Mammary epithelial cell (primary cell): ENCODE measurements at regions not wholly inside any gene's neighbourhood (a gene's known extent, or its start where the extent isn't known, plus 50 kb on each side); places are given as distances from the start of the nearest gene placed in this dataset.

ENCODE experiments used
- CTCF ChIP-seq, 2 donors: IDR thresholded peaks in 1 of 2; conservative IDR thresholded peaks in 1 of 2; 2 replicates each; pipeline ENCODE4 v1.5.1; 2011 to 2012; ENCODE audit warnings: inconsistent platforms in 2 of 2, low read length in 2 of 2, mild to moderate bottlenecking in 2 of 2, control low read depth in 1 of 2, low read depth in 1 of 2; ENCODE audit not compliant: insufficient read depth in 1 of 2; ENCODE audit errors: extremely low read depth in 1 of 2
- EZH2 ChIP-seq: IDR thresholded peaks from 2 replicates; pipeline ENCODE4 v1.6.1; 2012; ENCODE audit warnings: low read length, inconsistent platforms, borderline replicate concordance

GRCh38 chr21:16834791-16835190 is 678.1 kb upstream of the CXADR start:
- TF ChIP-seq CTCF (conservative IDR thresholded peaks at IDR 0.05 in 1 of 2, IDR thresholded peaks at IDR 0.05 in 1 of 2; ENCODE audit: extremely low read depth in 1 of 2, insufficient read depth in 1 of 2, low read depth in 1 of 2, low read length in 2 of 2) (no peak), EZH2 (no peak)
